GM23338 (cell line): ENCODE measurements at regions not wholly inside any gene's neighbourhood (a gene's known extent, or its start where the extent isn't known, plus 50 kb on each side); places are given as distances from the start of the nearest gene placed in this dataset.

ENCODE experiments used
- ATAC-seq: fragments of 200-7000 bp; cut with Tn5 transposase; 3 replicates; pipeline ENCODE4 v1.9.1; 2020
- DNase-seq: peaks from one replicate; pipeline ENCODE4 v3.0.0-alpha.2; 2015; ENCODE audit warnings: low spot score
- H2AFZ ChIP-seq: fragments of 200-600 bp; sonication (generic); 2 replicates; pipeline ENCODE4 v1.8.0; 2016; ENCODE audit warnings: antibody characterized with exemption, mild to moderate bottlenecking, moderate library complexity
- H3F3A ChIP-seq: fragments of 200-600 bp; sonication (generic); replicated peaks from 2 replicates; pipeline ENCODE4 v1.8.0; 2017; ENCODE audit warnings: antibody characterized with exemption, mixed run types, low read depth
- H3K27ac ChIP-seq: fragments of 200-600 bp; sonication (generic); 2 replicates; pipeline ENCODE4 v1.6.1; 2016; ENCODE audit warnings: low read depth
- H3K27me3 ChIP-seq: fragments of 200-600 bp; sonication (generic); 2 replicates; pipeline ENCODE4 v1.8.0; 2016; ENCODE audit warnings: mild to moderate bottlenecking, mixed run types, moderate library complexity; ENCODE audit not compliant: insufficient read depth
- H3K36me3 ChIP-seq: fragments of 200-600 bp; sonication (generic); 2 replicates; pipeline ENCODE4 v1.8.0; 2016; ENCODE audit warnings: mild to moderate bottlenecking; ENCODE audit not compliant: insufficient read depth
- H3K4me1 ChIP-seq: fragments of 200-600 bp; sonication (generic); 2 replicates; pipeline ENCODE4 v1.8.0; 2016; ENCODE audit warnings: mild to moderate bottlenecking, moderate library complexity; ENCODE audit not compliant: insufficient read depth
- H3K4me2 ChIP-seq: fragments of 200-600 bp; sonication (generic); 2 replicates; pipeline ENCODE4 v1.7.1; 2017; ENCODE audit warnings: mixed run types
- H3K4me3 ChIP-seq: fragments of 200-600 bp; sonication (generic); 2 replicates; pipeline ENCODE4 v1.6.1; 2016; ENCODE audit warnings: mixed run types
- H3K79me2 ChIP-seq: fragments of 200-600 bp; sonication (generic); replicated peaks from 2 replicates; pipeline ENCODE4 v1.8.0; 2017; ENCODE audit warnings: mild to moderate bottlenecking; ENCODE audit not compliant: insufficient read depth
- H3K9me2 ChIP-seq: fragments of 200-600 bp; sonication (generic); 2 replicates; pipeline ENCODE4 v1.8.0; 2017; ENCODE audit not compliant: insufficient read depth
- H4K20me1 ChIP-seq: fragments of 200-600 bp; sonication (generic); replicated peaks from 2 replicates; pipeline ENCODE4 v1.8.0; 2017; ENCODE audit warnings: mild to moderate bottlenecking; ENCODE audit not compliant: insufficient read depth
- H3K27ac Mint-ChIP-seq: 2 replicates; pipeline ENCODE4 v1.8.0; 2020; ENCODE audit warnings: inconsistent platforms, mild to moderate bottlenecking, moderate library complexity, mixed read lengths
- H3K27me3 Mint-ChIP-seq: 3 replicates; pipeline ENCODE4 v1.8.0; 2022; ENCODE audit warnings: low read depth, mild to moderate bottlenecking, moderate library complexity, mixed read lengths, inconsistent platforms; ENCODE audit not compliant: insufficient read depth, poor library complexity
- H3K36me3 Mint-ChIP-seq: 3 replicates; pipeline ENCODE4 v1.8.0; 2021; ENCODE audit warnings: low read depth, mild to moderate bottlenecking, inconsistent platforms, moderate library complexity, mixed read lengths
- H3K4me1 Mint-ChIP-seq: 3 replicates; pipeline ENCODE4 v1.8.0; 2020; ENCODE audit warnings: mild to moderate bottlenecking, inconsistent platforms, mixed read lengths
- H3K4me3 Mint-ChIP-seq: 3 replicates; pipeline ENCODE4 v1.8.0; 2021; ENCODE audit warnings: moderate library complexity, mild to moderate bottlenecking, inconsistent platforms, mixed read lengths
- H3K9me3 Mint-ChIP-seq: 3 replicates; pipeline ENCODE4 v1.8.0; 2020; ENCODE audit warnings: moderate library complexity, mild to moderate bottlenecking, inconsistent platforms, mixed read lengths
- CREB1 ChIP-seq: fragments of 250-450 bp; sonication (Bioruptor Pico); IDR thresholded peaks from 2 replicates; pipeline ENCODE4 v1.5.0; 2020; ENCODE audit warnings: low read depth, mild to moderate bottlenecking, moderate library complexity
- CTCF ChIP-seq, 2 experiments: fragments of 200-600 bp in 1 of 2; sonication (generic) in 1 of 2; conservative IDR thresholded peaks; 2 replicates each; pipeline versions ENCODE4 v1.5.1 to v1.6.1; 2016 to 2017; ENCODE audit warnings: antibody characterized with exemption in 2 of 2, low read depth in 2 of 2, mild to moderate bottlenecking in 2 of 2, moderate library complexity in 1 of 2
- ETS1 ChIP-seq: IDR thresholded peaks from 2 replicates; pipeline ENCODE4 v1.6.1; 2016; ENCODE audit warnings: antibody characterized with exemption
- EZH2 ChIP-seq: fragments of 200-600 bp; sonication (generic); IDR thresholded peaks from one replicate; pipeline ENCODE4 v1.8.0; 2017; ENCODE audit warnings: antibody characterized with exemption, mild to moderate bottlenecking, low read depth; ENCODE audit not compliant: unreplicated experiment
- EZH2phosphoT487 ChIP-seq: fragments of 200-600 bp; sonication (generic); IDR thresholded peaks from one replicate; pipeline ENCODE4 v1.8.1; 2018; ENCODE audit warnings: antibody characterized with exemption; ENCODE audit not compliant: unreplicated experiment
- JUNB ChIP-seq: IDR thresholded peaks from one replicate; pipeline ENCODE4 v1.6.1; 2016; ENCODE audit warnings: antibody characterized with exemption; ENCODE audit not compliant: unreplicated experiment
- NANOG ChIP-seq: IDR thresholded peaks from 2 replicates; pipeline ENCODE4 v1.6.1; 2016; ENCODE audit warnings: antibody characterized with exemption, borderline replicate concordance
- POLR2AphosphoS5 ChIP-seq: IDR thresholded peaks from 2 replicates; pipeline ENCODE4 v1.6.1; 2016; ENCODE audit warnings: antibody characterized with exemption, low read depth
- REST ChIP-seq: IDR thresholded peaks from one replicate; pipeline ENCODE4 v1.6.1; 2018; ENCODE audit warnings: antibody characterized with exemption; ENCODE audit not compliant: unreplicated experiment
- STAT1 ChIP-seq: IDR thresholded peaks from one replicate; pipeline ENCODE4 v1.6.1; 2016; ENCODE audit warnings: antibody characterized with exemption; ENCODE audit not compliant: unreplicated experiment
- ZNF114 ChIP-seq: fragments of 250-450 bp; sonication (Bioruptor Pico); IDR thresholded peaks from 2 replicates; pipeline ENCODE4 v1.5.0; 2020; ENCODE audit warnings: mild to moderate bottlenecking, moderate library complexity
- ZNF331 ChIP-seq: fragments of 250-450 bp; sonication (Bioruptor Pico); IDR thresholded peaks from 2 replicates; pipeline ENCODE4 v1.5.0; 2020; ENCODE audit warnings: low read depth, mild to moderate bottlenecking, moderate library complexity
- ZNF462 ChIP-seq: fragments of 250-450 bp; sonication (Bioruptor Pico); IDR thresholded peaks from 2 replicates; pipeline ENCODE4 v1.5.0; 2020; ENCODE audit warnings: mild to moderate bottlenecking, moderate library complexity

- Histone ChIP-seq H3F3A (no peaks in the 10 kb centered on the region), H3K9me2 (no peaks in the 10 kb centered on the region), H3K4me2 (no peak overlapping the region), H3K27me3 (no peaks in the 10 kb centered on the region), H4K20me1 (no peaks in the 10 kb centered on the region), H3K79me2 (no peaks in the 10 kb centered on the region), H3K36me3 (no peaks in the 10 kb centered on the region), H3K4me1 (peaks cover 5% of the 10 kb centered on the region; the same call in 1 of the 2 replicates), H3K4me3 (no peak overlapping the region), H2AFZ (no peak overlapping the region), H3K27ac (no peak overlapping the region)
- TF ChIP-seq NANOG (no peak), ZNF331 (no peak), JUNB (no peak), STAT1 (no peak), EZH2phosphoT487 (no peak), REST (no peak), EZH2 (no peak), CREB1 (CRISPR knock-in tag) (no peak), ZNF114 (CRISPR knock-in tag) (no peak), CTCF (conservative IDR thresholded peaks at IDR 0.05; ENCODE audit: low read depth in 2 of 2) (no peak), ZNF462 (CRISPR knock-in tag) (no peak), POLR2AphosphoS5 (no peak), ETS1 (no peak)
- no peak for ATAC-seq
- peaks cover 6% of the 10 kb centered on the region for H3K27me3 Mint-ChIP-seq
- no peak for DNase-seq
- no peak overlapping the region for H3K27ac Mint-ChIP-seq
- H3K9me3 Mint-ChIP-seq, result no peaks in the 10 kb centered on the region
- no peaks in the 10 kb centered on the region for H3K36me3 Mint-ChIP-seq
- H3K4me3 Mint-ChIP-seq, result no peak overlapping the region
- peaks cover 6% of the 10 kb centered on the region for H3K4me1 Mint-ChIP-seq
Measured at GRCh38 chr2:175450029-175450760, 268.7 kb upstream of the ATP5MC3 start.
